Endodermal cell (in vitro differentiated cells): ENCODE measurements at regions not wholly inside any gene's neighbourhood (a gene's known extent, or its start where the extent isn't known, plus 50 kb on each side); places are given as distances from the start of the nearest gene placed in this dataset.

Source experiments
- DNase-seq: peaks from one replicate; pipeline ENCODE4 v3.0.0-alpha.2; 2017
- H3K27ac ChIP-seq: 2 replicates; pipeline ENCODE4 v1.5.1; 2013; ENCODE audit warnings: mild to moderate bottlenecking, low read depth, low read length, moderate library complexity
- H3K27me3 ChIP-seq: 2 replicates; pipeline ENCODE4 v1.6.1; 2013; ENCODE audit warnings: mild to moderate bottlenecking, low read length, moderate library complexity; ENCODE audit not compliant: insufficient read depth, control insufficient read depth, poor library complexity, severe bottlenecking
- H3K36me3 ChIP-seq: 2 replicates; pipeline ENCODE4 v1.7.0; 2013; ENCODE audit warnings: mild to moderate bottlenecking, low read length, moderate library complexity; ENCODE audit not compliant: control insufficient read depth, insufficient read depth
- H3K4me1 ChIP-seq: one replicate; pipeline ENCODE4 v1.7.0; 2013; ENCODE audit warnings: low read length; ENCODE audit not compliant: control insufficient read depth, insufficient read depth
- H3K4me3 ChIP-seq: 2 replicates; pipeline ENCODE4 v1.5.1; 2013; ENCODE audit warnings: mild to moderate bottlenecking, low read length, moderate library complexity
- H3K9ac ChIP-seq: 2 replicates; pipeline ENCODE4 v1.6.1; 2013; ENCODE audit warnings: mild to moderate bottlenecking, low read length, moderate library complexity; ENCODE audit not compliant: poor library complexity, severe bottlenecking; ENCODE audit errors: extremely low read depth
- H3K9me3 ChIP-seq: 2 replicates; pipeline ENCODE4 v1.6.1; 2013; ENCODE audit warnings: mild to moderate bottlenecking, low read length, moderate library complexity; ENCODE audit not compliant: control insufficient read depth
- H3K27ac Mint-ChIP-seq: 2 replicates; pipeline ENCODE4 v1.8.0; 2020; ENCODE audit warnings: mixed read lengths
- H3K27me3 Mint-ChIP-seq: 2 replicates; pipeline ENCODE4 v1.8.0; 2021; ENCODE audit warnings: mild to moderate bottlenecking, mixed read lengths; ENCODE audit not compliant: insufficient read depth
- H3K36me3 Mint-ChIP-seq: 2 replicates; pipeline ENCODE4 v1.8.0; 2020; ENCODE audit warnings: low read depth, mixed read lengths
- H3K4me1 Mint-ChIP-seq: 2 replicates; pipeline ENCODE4 v1.8.0; 2020; ENCODE audit warnings: mixed read lengths
- H3K4me3 Mint-ChIP-seq: 2 replicates; pipeline ENCODE4 v1.8.0; 2020; ENCODE audit warnings: mild to moderate bottlenecking, moderate library complexity, mixed read lengths
- H3K9me3 Mint-ChIP-seq: 2 replicates; pipeline ENCODE4 v1.8.0; 2020; ENCODE audit warnings: mild to moderate bottlenecking, mixed read lengths
- CTCF ChIP-seq: fragments of 200-600 bp; sonication (generic); conservative IDR thresholded peaks from 2 replicates; pipeline ENCODE4 v1.5.0; 2021; ENCODE audit warnings: antibody characterized with exemption, mild to moderate bottlenecking
- WGBS, 2 experiments: methylation state at CpG; one replicate each; pipeline versions ENCODE4 v1.1.5 to v1.1.7; 2013; ENCODE audit warnings: missing lambda C conversion rate in 2 of 2, mixed read lengths in 1 of 2; ENCODE audit not compliant: insufficient coverage in 1 of 2, insufficient read length in 1 of 2; 5-methylcytosine and 5-hydroxymethylcytosine counted together

- Histone ChIP-seq H3K4me3 (no peak overlapping the region), H3K9ac (no peak overlapping the region), H3K9me3 (peaks cover 12% of the 10 kb centered on the region), H3K27ac (no peak overlapping the region), H3K4me1 (peaks cover 9% of the 10 kb centered on the region), H3K36me3 (no peaks in the 10 kb centered on the region), H3K27me3 (no peaks in the 10 kb centered on the region)
- no peak overlapping the region for H3K4me3 Mint-ChIP-seq
- peaks cover 7% of the 10 kb centered on the region for H3K27me3 Mint-ChIP-seq
- peaks cover 7% of the 10 kb centered on the region for H3K9me3 Mint-ChIP-seq
- 92% methylated on average over 2 of the region's 2 CpGs; no CpG with 5 or more reads in 1 of the 2 experiments for WGBS, 2 experiments
- TF ChIP-seq CTCF: peak; percentile 27
- no peaks in the 10 kb centered on the region for H3K36me3 Mint-ChIP-seq
- H3K4me1 Mint-ChIP-seq: peaks cover 38% of the 10 kb centered on the region
- DNase-seq: no peak
- no peak overlapping the region for H3K27ac Mint-ChIP-seq
These were observed 142.3 kb upstream of the STT3B start for GRCh38 chr3:31390466-31390865.

GRCh38 chr3:31391150-31391549 lies 141.6 kb upstream of the STT3B start:
- peaks cover 12% of the 10 kb centered on the region for H3K9me3 ChIP-seq
- H3K27ac ChIP-seq: no peak overlapping the region
- H3K27me3 Mint-ChIP-seq: peaks cover 7% of the 10 kb centered on the region
- no peak overlapping the region for H3K27ac Mint-ChIP-seq
- H3K9me3 Mint-ChIP-seq: peaks cover 7% of the 10 kb centered on the region
- peaks cover 9% of the 10 kb centered on the region for H3K4me1 ChIP-seq
- H3K36me3 Mint-ChIP-seq: no peaks in the 10 kb centered on the region
- WGBS, 2 experiments: 32% methylated on average over 3 of the region's 3 CpGs; no CpG with 5 or more reads in 1 of the 2 experiments
- H3K27me3 ChIP-seq: no peaks in the 10 kb centered on the region
- no peaks in the 10 kb centered on the region for H3K36me3 ChIP-seq
- peaks cover 38% of the 10 kb centered on the region for H3K4me1 Mint-ChIP-seq
- H3K9ac ChIP-seq: no peak overlapping the region
- H3K4me3 Mint-ChIP-seq: no peak overlapping the region
- DNase-seq: peak; percentile 61
- no peak for TF ChIP-seq CTCF
- no peak overlapping the region for H3K4me3 ChIP-seq

GRCh38 chr3:31392568-31392967 lies 140.2 kb upstream of the STT3B start:
- no peak for DNase-seq
- peaks cover 1% of the 10 kb centered on the region for H3K9me3 Mint-ChIP-seq
- H3K36me3 Mint-ChIP-seq: no peaks in the 10 kb centered on the region
- Histone ChIP-seq H3K27me3 (no peaks in the 10 kb centered on the region), H3K4me3 (no peak overlapping the region), H3K9ac (no peak overlapping the region), H3K4me1 (peaks cover 9% of the 10 kb centered on the region), H3K36me3 (no peaks in the 10 kb centered on the region), H3K9me3 (no peaks in the 10 kb centered on the region), H3K27ac (no peak overlapping the region)
- H3K27me3 Mint-ChIP-seq: peaks cover 7% of the 10 kb centered on the region
- H3K4me1 Mint-ChIP-seq: peaks cover 38% of the 10 kb centered on the region
- TF ChIP-seq CTCF: no peak
- no peak overlapping the region for H3K4me3 Mint-ChIP-seq
- no peak overlapping the region for H3K27ac Mint-ChIP-seq
- 72% methylated on average over 2 of the region's 2 CpGs; no CpG with 5 or more reads in 1 of the 2 experiments for WGBS, 2 experiments
